ENCODE measurements at regions not wholly inside any gene's neighbourhood (a gene's known extent, or its start where the extent isn't known, plus 50 kb on each side); places are given as distances from the start of the nearest gene placed in this dataset.

GRCh38 chr9:134981829-134982228 lies 64.1 kb upstream of the FCN1 start:
- DNase-seq (ENCODE audit: extremely low read depth, low read depth), result no peak
- no peak for TF ChIP-seq CTCF (IDR thresholded peaks at IDR 0.05; ENCODE audit: low read depth, low read length)

GRCh38 chr9:134982311-134982710 lies 64.6 kb upstream of the FCN1 start:
- no peak for TF ChIP-seq CTCF (IDR thresholded peaks at IDR 0.05; ENCODE audit: low read depth, low read length)
- no peak for DNase-seq (ENCODE audit: extremely low read depth, low read depth)

GRCh38 chr9:134983074-134983473 lies 65.4 kb upstream of the FCN1 start:
- DNase-seq (ENCODE audit: extremely low read depth, low read depth), result no peak
- TF ChIP-seq CTCF (IDR thresholded peaks at IDR 0.05; ENCODE audit: low read depth, low read length), result no peak

GRCh38 chr9:134983506-134984371 lies 66.0 kb upstream of the FCN1 start:
- TF ChIP-seq CTCF (IDR thresholded peaks at IDR 0.05; ENCODE audit: low read depth, low read length), result no peak
- no peak for DNase-seq (ENCODE audit: extremely low read depth, low read depth)

- no peak for DNase-seq (ENCODE audit: extremely low read depth, low read depth)
- no peak for TF ChIP-seq CTCF (IDR thresholded peaks at IDR 0.05; ENCODE audit: low read depth, low read length)
Measured at GRCh38 chr9:134984372-134985265, 66.9 kb upstream of the FCN1 start.

- TF ChIP-seq CTCF (IDR thresholded peaks at IDR 0.05; ENCODE audit: low read depth, low read length), result no peak
- DNase-seq (ENCODE audit: extremely low read depth, low read depth), result no peak
Measured at GRCh38 chr9:134985451-134985850, 67.7 kb upstream of the FCN1 start.

GRCh38 chr9:134986957-134987356 lies 69.2 kb upstream of the FCN1 start:
- no peak for TF ChIP-seq CTCF (IDR thresholded peaks at IDR 0.05; ENCODE audit: low read depth, low read length)
- no peak for DNase-seq (ENCODE audit: extremely low read depth, low read depth)

Measured in AG09319 (cell line).